ENCODE measurements at regions not wholly inside any gene's neighbourhood (a gene's known extent, or its start where the extent isn't known, plus 50 kb on each side); places are given as distances from the start of the nearest gene placed in this dataset.

DNA sequence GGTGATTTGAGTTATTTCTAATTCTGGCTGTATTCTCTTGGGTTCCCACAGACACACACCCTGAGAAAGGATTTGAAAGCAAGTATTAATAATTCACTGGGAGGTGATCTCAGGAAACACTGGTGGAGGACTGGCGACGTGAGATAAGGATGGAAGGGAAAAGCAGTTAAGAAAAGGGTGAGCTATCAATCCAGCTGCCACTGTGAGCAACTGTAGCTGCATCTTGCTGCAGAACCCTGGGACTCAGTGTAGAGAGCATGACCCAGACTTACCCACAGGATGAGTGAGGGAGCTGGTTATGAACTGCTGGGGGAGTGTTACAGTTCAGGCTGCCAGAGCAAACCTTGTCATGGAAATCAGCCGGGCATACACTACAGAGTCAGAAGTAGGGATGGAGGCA, 71.9 kb downstream of the RESF1 start:
- TF ChIP-seq, protein P1, sequence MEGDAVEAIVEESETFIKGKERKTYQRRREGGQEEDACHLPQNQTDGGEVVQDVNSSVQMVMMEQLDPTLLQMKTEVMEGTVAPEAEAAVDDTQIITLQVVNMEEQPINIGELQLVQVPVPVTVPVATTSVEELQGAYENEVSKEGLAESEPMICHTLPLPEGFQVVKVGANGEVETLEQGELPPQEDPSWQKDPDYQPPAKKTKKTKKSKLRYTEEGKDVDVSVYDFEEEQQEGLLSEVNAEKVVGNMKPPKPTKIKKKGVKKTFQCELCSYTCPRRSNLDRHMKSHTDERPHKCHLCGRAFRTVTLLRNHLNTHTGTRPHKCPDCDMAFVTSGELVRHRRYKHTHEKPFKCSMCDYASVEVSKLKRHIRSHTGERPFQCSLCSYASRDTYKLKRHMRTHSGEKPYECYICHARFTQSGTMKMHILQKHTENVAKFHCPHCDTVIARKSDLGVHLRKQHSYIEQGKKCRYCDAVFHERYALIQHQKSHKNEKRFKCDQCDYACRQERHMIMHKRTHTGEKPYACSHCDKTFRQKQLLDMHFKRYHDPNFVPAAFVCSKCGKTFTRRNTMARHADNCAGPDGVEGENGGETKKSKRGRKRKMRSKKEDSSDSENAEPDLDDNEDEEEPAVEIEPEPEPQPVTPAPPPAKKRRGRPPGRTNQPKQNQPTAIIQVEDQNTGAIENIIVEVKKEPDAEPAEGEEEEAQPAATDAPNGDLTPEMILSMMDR (IDR thresholded peaks at IDR 0.05), result no peak
- TF ChIP-seq POLR2A (IDR thresholded peaks at IDR 0.05), result no peak

All from lower leg skin (tissue), 3 donors.